GM21528 (cell line): ENCODE measurements at regions not wholly inside any gene's neighbourhood (a gene's known extent, or its start where the extent isn't known, plus 50 kb on each side); places are given as distances from the start of the nearest gene placed in this dataset.
"Not testable (repeated sequence)": the region's sequence is repeated elsewhere in the genome, so short reads cannot be mapped to it uniquely, and the experiment has no call there.

Experiments
- ATAC-seq: cut with Tn5 transposase; IDR thresholded peaks from one replicate; pipeline ENCODE4 v1.9.1; 2021; ENCODE audit warnings: mild to moderate bottlenecking, moderate library complexity; ENCODE audit not compliant: unreplicated experiment, low FRiP score

DNA sequence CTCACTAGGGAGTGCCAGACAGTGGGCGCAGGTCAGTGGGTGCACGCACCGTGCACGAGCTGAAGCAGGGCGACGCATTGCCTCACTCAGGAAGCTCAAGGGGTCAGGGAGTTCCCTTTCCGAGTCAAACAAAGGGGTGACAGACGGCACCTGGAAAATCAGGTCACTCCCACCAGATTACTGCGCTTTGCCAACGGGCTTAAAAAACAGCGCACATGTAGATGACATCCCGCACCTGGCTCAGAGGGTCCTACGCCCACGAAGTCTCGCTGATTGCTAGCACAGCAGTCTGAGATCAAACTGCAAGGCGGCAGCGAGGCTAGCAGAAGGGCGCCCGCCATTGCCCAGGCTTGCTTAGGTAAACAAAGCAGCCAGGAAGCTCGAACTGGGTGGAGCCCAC, 428.5 kb upstream of the SLC39A10 start:
- not testable (repeated sequence) for ATAC-seq

DNA sequence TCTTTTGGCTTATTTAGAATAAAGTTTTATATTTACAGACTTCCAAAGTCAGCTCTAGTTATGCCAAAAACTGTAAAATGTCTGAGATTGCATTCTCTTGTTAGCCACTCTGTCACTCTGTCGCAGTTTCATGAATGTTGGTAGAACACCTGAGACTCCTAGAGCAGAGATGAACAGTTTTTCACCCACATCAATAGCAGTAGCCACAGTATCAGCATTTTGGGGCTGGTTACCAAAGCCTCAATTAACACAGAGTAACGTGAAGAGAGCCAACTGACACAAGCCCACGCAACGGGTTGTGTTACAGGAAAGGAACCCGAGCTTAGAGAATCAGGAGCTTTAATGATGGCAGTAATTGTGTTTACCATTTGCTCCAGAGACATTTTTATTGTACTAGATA, 443.0 kb upstream of the SLC39A10 start:
- no peak for ATAC-seq

DNA sequence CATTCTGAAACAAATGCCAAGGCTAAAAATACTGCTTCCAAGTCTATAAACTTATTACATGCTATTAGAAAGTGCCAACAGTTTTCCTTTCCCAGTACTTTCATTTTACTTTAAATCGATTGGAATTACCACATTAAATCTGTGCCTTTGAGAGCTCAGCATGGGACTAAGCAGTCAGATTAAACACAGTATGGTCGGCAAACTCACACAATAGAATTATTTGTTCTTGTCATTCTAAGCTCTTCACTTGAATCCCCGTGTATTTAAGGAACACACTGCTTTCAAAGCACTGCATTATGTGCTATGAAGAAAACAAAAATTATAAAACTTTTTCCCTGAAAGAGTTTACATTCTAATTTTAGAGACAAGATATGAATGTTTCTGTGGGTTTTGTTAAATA, 444.4 kb upstream of the SLC39A10 start:
- ATAC-seq, result no peak

DNA sequence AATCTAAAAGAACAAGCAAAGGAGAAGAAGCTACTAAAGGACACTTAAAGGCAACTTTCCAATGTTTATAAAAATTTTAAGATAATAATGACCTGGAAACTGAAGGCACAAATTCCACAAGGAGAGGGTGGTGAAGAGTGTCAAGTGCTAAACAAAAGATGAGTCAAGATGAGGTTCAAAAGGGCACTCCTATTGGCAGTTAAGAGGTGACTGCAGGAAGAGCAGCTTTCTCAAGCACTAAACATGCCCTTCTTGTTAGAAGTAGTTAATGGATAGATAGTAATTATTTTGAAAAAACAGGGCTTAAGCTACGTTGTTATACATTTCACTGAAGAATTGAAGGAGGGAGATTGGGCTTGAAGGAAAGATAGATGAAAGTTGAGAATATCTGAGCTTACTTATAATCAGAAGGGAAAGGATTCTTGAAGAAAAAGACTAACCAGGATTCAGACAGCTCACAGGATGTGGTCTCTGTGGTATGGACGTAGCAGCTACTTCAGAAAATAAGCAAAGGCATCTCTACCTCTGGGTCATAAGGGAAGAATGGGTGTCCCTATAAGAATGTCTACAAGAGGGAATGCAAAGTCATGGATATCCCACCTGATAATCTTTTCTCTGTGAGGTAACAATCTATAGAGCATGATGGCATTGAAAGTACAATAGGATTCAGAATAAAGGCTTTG, 454.7 kb upstream of the SLC39A10 start:
- no peak for ATAC-seq

DNA sequence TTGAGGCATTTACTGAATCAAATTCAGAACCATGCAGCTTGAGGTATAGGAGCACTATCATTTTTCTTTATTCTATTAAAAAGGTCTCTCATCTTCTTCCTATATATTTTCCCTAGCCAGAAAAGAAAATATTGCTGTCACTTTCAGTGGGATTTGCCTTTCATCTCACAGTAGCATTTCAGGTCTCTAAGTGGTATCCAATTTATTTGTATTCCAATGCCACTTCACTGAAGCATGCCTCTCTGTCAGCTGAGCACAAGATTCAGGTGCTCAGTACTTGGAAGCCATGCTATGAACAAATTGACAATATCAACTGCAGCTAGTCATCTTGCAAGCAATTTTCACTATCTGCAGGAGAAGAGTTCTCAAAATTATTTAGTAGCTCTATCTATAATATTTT, 457.2 kb upstream of the SLC39A10 start:
- ATAC-seq, result no peak

DNA sequence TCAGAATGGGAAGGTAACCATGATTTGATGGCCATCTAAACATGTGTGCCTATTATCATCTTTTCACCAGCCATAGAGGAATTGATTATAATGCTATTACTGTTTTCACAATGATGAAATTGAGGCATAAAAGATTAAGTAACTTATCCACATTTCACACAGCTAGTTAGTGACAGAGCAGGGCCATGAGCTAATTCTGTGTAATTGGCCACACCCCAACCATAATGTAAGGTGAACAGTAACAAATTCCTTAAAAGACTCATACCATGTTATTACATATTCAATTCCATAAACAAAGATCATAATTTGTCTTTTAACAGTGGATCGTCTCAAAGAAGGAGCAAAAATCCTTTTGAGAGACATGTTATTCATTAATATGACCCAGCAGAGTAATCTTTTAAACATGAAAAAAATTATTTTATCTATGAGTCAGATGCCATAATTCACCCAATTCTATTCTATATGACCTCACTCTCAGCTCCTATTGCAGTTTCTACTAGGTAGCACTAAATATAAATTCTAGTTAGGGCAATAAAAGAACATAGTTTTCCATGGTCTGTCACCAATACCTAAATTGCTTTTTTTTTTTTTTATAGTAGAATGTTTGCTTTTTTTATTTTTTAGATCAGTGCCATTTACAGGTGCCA, 475.8 kb upstream of the SLC39A10 start:
- ATAC-seq, result no peak

DNA sequence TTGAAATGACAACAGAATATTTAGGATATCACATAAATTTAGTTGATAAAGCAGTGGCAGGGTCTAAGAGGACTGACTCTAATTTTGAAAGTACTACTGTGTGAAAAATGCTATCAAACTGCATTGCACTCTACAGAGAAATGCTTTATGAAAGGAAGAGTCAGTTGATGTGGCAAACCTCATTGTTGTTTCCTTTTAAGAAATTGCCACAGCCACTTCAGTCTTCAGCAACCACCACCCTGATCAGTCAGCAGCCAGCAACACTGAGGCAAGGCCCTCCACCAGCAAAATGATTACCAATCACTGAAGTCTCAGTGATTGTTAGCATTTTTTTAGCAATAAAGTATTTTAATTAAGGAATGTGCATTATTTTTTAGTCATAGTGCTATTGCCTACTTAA, 488.7 kb upstream of the SLC39A10 start:
- no peak for ATAC-seq

DNA sequence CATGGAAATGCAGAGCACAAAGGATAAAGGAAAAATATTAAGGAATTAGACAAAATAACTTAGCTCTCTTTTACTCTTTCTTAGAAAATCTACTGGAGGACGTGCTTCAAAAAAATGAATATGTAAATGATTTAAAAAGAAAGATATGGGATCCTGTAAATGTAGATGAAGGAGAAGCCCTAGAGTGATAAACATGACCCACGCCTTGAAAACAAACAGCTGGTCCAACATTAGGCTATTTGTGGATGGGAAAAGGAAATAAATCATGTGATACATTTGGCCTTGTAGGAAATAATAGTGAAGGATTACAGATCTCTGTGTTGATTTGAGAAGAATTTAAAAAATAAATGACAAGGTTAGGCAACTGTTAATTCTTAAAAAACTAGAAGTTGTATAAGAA, 492.1 kb upstream of the SLC39A10 start:
- no peak for ATAC-seq

DNA sequence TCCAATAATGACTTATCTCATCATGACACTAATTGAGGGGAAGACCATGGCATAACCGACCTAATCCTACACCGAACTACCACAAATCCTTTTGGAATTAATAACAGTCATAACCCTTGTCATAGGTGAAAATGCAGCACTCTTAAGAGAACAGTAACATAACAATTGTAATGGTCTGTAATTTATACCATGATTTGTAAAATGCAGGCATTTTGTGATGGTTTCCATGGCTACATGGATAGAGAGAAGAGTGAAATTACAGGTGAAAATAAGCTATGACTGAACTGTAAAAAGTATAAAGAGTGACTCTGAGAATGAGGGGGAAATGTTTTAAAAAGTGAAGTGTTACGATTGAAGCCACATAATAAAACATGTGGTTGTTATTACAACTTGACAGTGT, 494.1 kb upstream of the SLC39A10 start:
- no peak for ATAC-seq

DNA sequence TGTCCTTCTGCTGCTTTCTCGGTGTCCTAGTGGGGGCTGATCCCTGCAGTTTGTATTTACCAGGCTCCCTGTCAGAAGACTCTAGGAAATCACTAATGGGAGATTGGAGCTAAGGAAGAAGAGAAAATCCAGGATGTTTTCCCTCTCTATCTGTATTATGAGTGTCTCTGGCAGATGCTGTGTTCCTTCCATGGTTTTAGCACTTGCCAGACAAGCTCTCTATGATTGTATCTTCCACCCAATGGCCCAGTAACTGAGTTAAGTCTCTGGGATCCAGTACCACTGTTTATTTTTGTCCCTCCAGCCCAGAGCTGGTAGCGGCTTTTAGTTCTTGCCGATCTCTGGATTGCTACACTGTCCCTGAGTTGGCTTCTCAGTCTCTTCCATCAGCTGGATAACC, 494.8 kb upstream of the SLC39A10 start:
- ATAC-seq, result no peak

DNA sequence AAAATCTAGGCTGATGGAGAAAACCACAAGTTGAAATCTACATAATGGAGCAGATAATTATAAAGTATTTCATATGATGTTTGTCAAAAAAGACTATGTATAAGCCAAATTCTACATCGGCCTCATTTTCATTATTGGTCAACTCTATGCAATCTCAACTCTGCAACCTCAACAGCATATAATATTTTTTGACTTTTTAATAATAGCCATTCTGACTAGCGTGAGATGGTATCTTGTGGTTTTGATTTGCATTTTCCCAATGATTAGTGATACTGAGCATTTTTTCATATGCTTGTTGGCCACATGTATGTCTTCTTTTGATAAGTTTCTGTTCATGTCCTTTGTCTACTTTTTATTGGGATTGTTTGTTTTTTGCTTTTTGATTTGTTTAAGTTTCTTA, 496.1 kb upstream of the SLC39A10 start:
- ATAC-seq, result no peak

DNA sequence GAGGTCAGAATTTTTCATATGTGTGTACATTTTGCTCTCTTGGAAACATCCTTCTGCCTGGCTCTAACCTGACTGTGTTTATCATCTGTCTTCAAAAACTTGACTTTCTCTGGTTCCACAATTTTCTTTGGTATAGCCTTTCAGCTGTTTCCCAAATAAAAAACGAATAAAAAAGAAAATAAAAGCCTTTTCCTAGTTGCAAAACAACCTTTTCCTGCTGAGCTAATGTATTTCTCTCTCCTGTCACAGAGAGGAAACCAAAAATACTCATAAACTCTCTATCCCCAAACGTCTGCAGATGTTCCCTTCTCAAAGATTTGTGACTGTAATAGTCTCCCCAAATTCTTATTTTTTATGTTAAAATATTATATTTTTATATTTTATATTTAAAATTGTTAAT, 505.3 kb upstream of the SLC39A10 start:
- ATAC-seq, result no peak

DNA sequence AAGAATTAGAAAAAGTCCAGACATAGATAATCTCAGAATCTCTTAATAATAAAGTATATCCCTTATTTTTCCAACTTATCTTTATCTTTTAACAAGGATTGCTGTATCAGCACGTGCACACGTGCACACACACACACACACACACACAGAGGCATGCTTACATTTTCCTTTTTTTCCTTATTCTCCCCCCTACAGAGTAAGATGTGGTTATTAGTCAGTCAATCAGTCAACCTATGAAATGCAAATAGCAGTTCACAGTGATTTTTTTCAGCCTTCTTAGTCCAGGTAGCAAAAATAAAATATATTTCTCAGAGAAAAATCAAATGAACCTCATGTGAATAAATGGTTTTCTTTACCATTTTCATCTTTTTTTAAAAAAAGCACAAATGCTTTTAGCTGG, 506.2 kb upstream of the SLC39A10 start:
- ATAC-seq, result no peak

DNA sequence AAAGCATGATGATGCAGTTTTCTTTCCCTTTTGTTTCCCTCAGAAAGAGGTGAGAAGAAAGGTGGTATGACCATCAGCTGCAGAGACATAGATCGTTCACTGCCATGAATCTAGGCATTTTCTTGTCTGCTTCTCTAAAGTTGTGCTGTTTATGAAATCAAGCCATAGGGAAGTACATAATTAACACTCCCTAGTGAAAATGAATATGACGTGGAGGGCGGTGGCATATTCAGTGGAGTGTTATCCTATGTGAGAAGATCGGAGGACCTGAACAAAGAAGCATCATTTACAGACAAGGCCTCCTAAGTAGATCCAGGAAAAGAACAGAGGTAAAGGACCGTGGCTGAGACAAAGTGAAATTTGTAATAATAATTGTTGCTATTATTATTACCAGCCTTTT, 509.0 kb upstream of the SLC39A10 start:
- ATAC-seq, result no peak

DNA sequence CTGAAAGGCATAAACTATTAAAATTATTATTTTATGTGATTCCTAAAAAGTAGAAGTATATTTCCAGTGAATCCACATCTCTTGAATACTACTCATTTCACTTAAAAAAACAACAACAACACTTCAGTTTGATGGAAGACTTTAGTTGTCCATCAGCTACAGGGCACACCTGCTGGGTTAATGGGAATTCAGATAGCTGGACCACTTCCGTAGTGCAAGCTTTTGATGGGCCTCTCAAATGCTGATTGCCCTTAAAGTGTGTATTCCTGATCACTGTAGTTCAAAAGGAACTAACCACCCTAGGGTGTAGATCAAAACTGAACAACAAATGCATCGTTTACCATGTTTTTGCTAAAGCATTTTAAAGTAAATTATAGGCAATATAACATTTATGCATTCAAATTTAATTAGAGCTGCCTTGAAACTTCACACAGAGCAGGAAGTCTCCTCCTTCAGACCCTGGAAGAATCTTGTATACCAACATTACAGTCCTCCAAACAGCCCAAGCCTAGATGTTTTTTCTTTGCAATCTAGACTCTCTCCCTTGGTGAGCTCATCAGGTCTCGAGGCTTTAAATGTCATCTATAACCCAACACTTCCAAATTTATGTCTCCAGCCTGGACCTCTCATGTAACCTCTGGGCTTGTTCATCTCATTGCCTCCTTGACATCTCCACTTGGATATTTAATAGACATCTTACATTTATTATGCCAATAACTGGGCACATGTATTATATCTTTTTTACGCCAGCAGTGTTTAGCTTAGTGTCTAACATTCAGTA, 510.1 kb upstream of the SLC39A10 start:
- ATAC-seq, result no peak

DNA sequence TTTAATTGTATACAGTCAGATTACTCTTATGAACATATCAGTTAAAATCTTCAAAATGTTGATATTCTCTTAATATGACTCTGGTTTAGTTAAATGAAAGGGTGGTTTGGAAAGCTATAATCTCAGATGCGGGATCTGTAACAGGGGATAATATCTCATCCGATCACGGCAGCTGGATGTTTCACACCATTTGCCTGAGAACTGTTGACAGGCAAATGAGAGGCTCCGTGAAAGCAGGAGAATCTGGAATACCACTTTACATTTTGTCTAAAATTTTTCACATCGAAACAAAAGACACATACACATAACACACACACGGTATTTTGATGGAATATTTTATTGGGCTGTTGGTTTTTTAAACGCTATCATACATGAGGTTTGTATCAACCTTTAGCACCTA, 518.6 kb upstream of the SLC39A10 start:
- ATAC-seq, result no peak

DNA sequence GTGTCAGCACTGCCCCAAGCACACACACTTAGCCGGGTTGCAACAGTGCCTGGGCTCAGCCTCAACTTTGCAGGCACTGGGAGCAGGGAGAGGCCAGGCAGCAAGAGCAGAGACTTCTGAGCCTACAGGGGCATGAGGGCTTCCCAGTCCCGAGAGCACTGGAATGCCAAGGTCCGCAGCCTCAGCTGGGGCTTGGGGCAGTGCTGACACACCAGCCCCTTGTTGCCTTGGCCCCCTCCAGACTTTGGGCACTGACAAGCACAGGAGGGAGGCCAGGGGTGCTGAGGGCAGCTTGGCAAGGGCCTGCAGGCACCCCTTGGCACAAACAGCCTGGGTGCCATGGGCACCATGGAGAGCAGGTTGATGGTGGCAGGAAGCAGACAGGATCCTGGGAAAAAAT, 531.1 kb upstream of the SLC39A10 start:
- ATAC-seq, result not testable (repeated sequence)

DNA sequence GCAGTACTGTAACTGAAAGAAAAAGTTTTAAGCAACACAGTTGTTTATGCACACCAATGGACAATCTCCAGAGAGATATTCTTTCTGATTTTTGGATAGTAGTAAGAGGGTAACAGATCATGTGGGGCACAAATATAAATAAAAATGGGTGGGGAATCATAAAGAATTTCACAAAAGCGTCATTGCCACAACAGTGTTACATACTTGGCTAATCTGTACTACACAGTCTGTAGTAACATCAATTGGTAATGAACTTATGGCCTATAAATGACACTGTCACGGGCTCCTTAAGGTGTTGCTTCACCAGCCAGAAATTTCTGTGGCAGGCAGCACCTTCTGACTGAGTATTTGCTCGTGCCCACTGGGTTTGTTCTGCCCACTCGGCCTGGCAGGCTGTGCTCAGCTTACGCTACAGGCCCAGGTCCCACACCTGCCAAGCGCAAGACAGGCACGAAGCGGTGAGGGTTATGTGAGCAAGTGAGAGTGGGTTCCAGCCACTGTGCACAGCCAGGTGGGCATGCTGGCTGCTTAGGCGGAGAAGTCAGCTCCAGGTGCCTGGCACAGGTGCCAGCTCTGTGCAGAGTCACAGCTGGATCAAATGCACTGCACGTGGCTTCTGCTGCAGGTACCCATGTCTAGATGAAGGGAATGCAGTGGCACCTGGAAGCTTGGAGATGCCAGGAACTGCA, 532.5 kb upstream of the SLC39A10 start:
- ATAC-seq, result no peak

DNA sequence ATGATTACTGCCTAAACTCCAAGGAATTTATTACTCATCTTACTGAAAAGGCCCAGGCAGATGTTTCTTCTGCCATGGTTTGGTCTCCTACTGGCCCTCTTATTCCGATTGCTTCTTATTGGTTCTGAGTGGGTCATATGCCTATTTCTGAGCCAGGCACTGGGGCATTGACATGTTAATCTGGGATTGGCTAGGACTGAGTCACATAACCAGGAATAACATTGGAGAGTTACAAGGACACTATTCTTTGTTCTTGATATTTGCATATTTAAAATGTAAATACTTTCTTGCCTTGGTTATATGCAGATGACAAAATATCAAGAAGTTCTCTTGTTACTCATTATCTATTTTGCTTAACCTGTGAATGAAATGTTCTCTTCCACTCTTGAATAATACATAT, 534.4 kb upstream of the SLC39A10 start:
- ATAC-seq, result no peak

DNA sequence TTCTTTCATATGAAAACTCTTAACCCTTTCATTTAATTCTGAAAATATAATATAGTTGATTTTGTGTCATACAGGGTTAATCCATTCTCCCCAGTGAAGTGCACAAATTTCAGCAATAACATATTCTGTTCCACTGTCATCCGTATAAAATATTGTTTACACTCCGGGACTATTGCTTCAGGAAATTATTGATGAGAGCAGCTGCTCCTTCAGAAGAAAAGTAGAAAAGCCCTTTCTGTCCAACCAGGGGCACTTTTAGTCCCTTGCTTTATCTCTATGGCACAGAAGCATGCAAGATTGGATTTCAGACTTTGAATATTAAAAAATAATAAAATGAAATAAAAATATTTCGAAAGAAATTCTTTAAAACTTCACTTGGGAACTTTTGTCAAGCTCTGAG, 535.7 kb upstream of the SLC39A10 start:
- ATAC-seq, result no peak

DNA sequence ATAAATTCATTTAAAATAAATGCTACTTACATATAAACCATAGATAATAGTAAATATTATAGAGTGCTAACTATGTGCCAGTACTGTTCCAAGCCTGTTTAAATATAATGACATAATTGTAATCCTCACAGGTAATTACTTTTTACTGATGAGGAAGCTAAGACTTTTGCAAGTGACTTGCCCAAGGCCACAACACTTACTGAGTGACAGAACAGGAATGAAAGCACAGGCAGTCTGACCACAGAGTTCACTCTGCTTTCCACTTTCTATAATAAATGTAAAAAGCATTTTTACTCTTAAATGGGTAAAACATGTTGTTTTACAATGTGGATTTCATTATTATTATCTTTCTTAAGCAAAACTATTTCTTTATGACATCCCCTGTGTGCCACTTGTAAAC, 537.8 kb upstream of the SLC39A10 start:
- ATAC-seq, result no peak
